ENCODE measurements at regions not wholly inside any gene's neighbourhood (a gene's known extent, or its start where the extent isn't known, plus 50 kb on each side); places are given as distances from the start of the nearest gene placed in this dataset.

DNA sequence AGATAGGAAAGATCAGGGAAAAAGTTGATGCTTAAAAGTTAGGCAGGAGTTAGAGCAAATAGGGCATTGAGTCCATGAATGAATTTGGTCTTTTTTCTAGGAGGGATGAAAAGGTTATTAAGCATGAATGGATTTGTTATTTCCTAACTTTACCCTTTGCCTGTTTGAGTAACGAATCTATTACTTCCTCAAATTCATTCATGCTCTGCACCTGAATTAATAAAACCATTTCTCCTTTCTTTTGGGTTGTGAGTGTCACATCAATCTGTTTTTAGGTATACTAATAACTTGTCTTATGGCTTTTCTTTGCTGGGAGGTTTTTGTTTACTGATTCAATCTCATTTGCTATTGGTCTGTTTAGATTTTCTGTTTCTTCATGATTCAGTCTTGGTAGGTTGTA lies 1217.7 kb upstream of the CELF2 start:
- H3K9me3 ChIP-seq (ENCODE audit: control insufficient read depth, insufficient read depth, low read length) = no peaks in the 10 kb centered on the region
- H3K27ac ChIP-seq (ENCODE audit: low read depth, low read length) = no peak overlapping the region
- TF ChIP-seq, protein P1, sequence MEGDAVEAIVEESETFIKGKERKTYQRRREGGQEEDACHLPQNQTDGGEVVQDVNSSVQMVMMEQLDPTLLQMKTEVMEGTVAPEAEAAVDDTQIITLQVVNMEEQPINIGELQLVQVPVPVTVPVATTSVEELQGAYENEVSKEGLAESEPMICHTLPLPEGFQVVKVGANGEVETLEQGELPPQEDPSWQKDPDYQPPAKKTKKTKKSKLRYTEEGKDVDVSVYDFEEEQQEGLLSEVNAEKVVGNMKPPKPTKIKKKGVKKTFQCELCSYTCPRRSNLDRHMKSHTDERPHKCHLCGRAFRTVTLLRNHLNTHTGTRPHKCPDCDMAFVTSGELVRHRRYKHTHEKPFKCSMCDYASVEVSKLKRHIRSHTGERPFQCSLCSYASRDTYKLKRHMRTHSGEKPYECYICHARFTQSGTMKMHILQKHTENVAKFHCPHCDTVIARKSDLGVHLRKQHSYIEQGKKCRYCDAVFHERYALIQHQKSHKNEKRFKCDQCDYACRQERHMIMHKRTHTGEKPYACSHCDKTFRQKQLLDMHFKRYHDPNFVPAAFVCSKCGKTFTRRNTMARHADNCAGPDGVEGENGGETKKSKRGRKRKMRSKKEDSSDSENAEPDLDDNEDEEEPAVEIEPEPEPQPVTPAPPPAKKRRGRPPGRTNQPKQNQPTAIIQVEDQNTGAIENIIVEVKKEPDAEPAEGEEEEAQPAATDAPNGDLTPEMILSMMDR (IDR thresholded peaks at IDR 0.05; ENCODE audit: low read depth, low read length) = no peak
- no peak overlapping the region for H3K4me3 ChIP-seq (ENCODE audit: low read depth, low read length)
- CTCF ChIA-PET = no interaction called here
- POLR2A ChIA-PET = no interaction called here
- H3K27me3 ChIP-seq (ENCODE audit: control insufficient read depth, insufficient read depth, low read length) = no peaks in the 10 kb centered on the region
- DNase-seq (ENCODE audit: low read depth, low spot score) = no peak

DNA sequence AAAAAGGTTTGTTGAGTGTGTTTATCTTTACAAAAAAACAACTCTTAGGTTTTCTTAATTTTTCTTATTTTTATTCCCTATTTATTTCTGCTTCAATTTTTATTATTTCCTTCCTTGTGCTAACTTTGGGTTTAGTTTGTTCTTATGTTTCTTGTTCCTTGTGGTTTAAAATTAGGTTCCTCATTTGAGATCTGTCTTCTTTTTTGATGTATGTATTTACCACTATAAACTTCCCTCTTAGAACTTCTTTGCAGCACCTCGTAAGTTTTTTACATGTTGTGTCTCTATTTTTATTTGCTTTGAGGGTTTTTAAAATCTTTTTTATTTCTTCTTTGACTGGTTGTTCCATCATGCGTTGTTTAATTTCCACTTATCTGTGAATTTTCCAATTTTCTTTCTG lies 1217.1 kb upstream of the CELF2 start:
- POLR2A ChIA-PET = no interaction called here
- DNase-seq (ENCODE audit: low read depth, low spot score) = no peak
- CTCF ChIA-PET = no interaction called here
- H3K9me3 ChIP-seq (ENCODE audit: control insufficient read depth, insufficient read depth, low read length) = no peaks in the 10 kb centered on the region
- H3K4me3 ChIP-seq (ENCODE audit: low read depth, low read length) = no peak overlapping the region
- H3K27ac ChIP-seq (ENCODE audit: low read depth, low read length) = no peak overlapping the region
- H3K27me3 ChIP-seq (ENCODE audit: control insufficient read depth, insufficient read depth, low read length) = no peaks in the 10 kb centered on the region
- TF ChIP-seq, protein P1 (IDR thresholded peaks at IDR 0.05; ENCODE audit: low read depth, low read length) = no peak

DNA sequence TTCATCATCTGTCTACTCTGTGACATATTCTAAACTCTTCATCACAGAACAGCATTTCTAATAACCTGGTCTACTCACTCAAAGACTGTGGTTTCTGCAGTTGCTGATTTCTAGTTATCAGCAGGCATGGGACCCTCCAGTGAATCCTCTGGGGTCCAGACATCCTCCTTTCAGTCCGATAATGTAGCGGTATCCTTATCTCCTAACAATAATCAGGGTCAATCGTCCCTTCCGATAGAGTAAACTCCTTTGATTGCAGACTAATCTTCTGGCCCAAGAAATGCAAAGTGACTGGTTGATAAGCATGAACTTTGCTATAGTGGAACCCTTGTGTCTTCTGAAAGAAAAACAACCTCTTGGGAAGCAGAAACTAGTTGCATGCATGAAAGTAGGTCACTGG lies 1209.8 kb upstream of the CELF2 start:
- CTCF ChIA-PET = no interaction called here
- H3K27me3 ChIP-seq (ENCODE audit: control insufficient read depth, insufficient read depth, low read length) = no peaks in the 10 kb centered on the region
- TF ChIP-seq, protein P1 (IDR thresholded peaks at IDR 0.05; ENCODE audit: low read depth, low read length) = no peak
- H3K27ac ChIP-seq (ENCODE audit: low read depth, low read length) = no peak overlapping the region
- DNase-seq (ENCODE audit: low read depth, low spot score) = no peak
- H3K9me3 ChIP-seq (ENCODE audit: control insufficient read depth, insufficient read depth, low read length) = no peaks in the 10 kb centered on the region
- POLR2A ChIA-PET = no interaction called here
- H3K4me3 ChIP-seq (ENCODE audit: low read depth, low read length) = no peak overlapping the region

DNA sequence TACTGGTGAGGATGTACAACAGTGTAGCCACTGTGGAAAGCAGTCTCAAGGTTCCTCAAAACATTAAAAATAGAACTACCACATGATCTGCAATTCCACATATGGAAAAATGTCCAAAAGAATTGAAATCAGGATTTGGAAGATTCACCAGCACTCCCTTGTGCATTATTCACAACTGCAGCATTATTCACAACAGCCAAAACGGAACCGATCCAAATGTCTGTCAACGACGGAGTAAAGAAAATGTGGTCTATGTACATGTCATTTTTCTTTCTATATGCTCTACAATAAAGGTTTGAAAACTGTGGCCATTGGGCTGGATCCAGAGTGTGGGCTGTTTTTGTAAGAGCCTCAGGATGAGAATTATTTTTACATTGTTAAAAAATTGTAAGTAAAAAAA lies 1206.1 kb upstream of the CELF2 start:
- no peak for DNase-seq (ENCODE audit: low read depth, low spot score)
- no peak overlapping the region for H3K4me3 ChIP-seq (ENCODE audit: low read depth, low read length)
- H3K27me3 ChIP-seq (ENCODE audit: control insufficient read depth, insufficient read depth, low read length) = no peaks in the 10 kb centered on the region
- H3K27ac ChIP-seq (ENCODE audit: low read depth, low read length) = no peak overlapping the region
- POLR2A ChIA-PET = no interaction called here
- CTCF ChIA-PET = no interaction called here
- no peaks in the 10 kb centered on the region for H3K9me3 ChIP-seq (ENCODE audit: control insufficient read depth, insufficient read depth, low read length)
- TF ChIP-seq, protein P1 (IDR thresholded peaks at IDR 0.05; ENCODE audit: low read depth, low read length) = no peak

DNA sequence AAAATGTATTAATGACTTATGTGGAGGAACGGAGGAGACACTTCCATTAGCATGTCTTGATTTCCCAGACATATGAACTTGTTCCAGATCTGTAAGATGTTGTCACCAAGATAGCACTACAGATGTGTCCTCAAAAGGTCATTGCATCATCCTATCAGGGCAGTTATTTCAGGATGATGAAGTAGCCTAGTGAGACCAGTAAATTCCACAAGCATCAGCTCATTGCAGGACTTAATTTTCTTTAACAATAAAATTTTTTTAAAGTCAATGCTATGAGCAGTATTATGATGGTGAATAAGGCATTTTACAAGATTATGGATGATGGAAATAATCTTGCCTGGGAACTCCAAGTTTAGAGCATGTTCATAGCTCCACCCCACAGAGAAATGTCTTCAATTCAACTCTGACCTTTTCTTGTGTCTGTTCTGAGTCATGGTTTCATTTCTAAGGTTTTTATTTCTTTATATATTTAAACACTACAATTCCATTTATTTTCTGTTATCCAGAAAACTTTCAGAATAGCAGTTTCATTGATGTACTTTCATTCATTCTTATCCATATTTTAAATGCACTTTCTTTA lies 1203.3 kb upstream of the CELF2 start:
- CTCF ChIA-PET = no interaction called here
- POLR2A ChIA-PET = no interaction called here
- no peak for DNase-seq (ENCODE audit: low read depth, low spot score)
- H3K9me3 ChIP-seq (ENCODE audit: control insufficient read depth, insufficient read depth, low read length) = no peaks in the 10 kb centered on the region
- no peaks in the 10 kb centered on the region for H3K27me3 ChIP-seq (ENCODE audit: control insufficient read depth, insufficient read depth, low read length)
- no peak overlapping the region for H3K4me3 ChIP-seq (ENCODE audit: low read depth, low read length)
- no peak overlapping the region for H3K27ac ChIP-seq (ENCODE audit: low read depth, low read length)
- TF ChIP-seq, protein P1 (IDR thresholded peaks at IDR 0.05; ENCODE audit: low read depth, low read length) = no peak

Measured in AG04450 (cell line).